Keratinocyte (primary cell): ENCODE measurements at regions not wholly inside any gene's neighbourhood (a gene's known extent, or its start where the extent isn't known, plus 50 kb on each side); places are given as distances from the start of the nearest gene placed in this dataset.

ENCODE experiments used
- DNase-seq: peaks from one replicate; pipeline ENCODE4 v3.0.0-alpha.2; 2011; ENCODE audit warnings: low read depth, missing footprints, low spot score
- FAIRE-seq: peaks from 2 replicates; lab custom pipeline; 2011; peaks lifted over from hg19 to GRCh38; lab: Jason Lieb, UNC
- H2AFZ ChIP-seq: 2 replicates; pipeline ENCODE4 v1.6.0; 2012; ENCODE audit warnings: low read length, control low read depth, inconsistent platforms; ENCODE audit not compliant: control insufficient read depth
- H3K27ac ChIP-seq: 2 replicates; pipeline ENCODE4 v1.5.1; 2011; ENCODE audit warnings: low read length; ENCODE audit not compliant: control insufficient read depth, insufficient read depth
- H3K27me3 ChIP-seq: 3 replicates; pipeline ENCODE4 v1.6.0; 2011; ENCODE audit warnings: low read length; ENCODE audit not compliant: control insufficient read depth, insufficient read depth; ENCODE audit errors: extremely low read depth
- H3K36me3 ChIP-seq, 2 experiments: 2 replicates in 1 of 2; 3 replicates in 1 of 2; pipeline ENCODE4 v1.5.1; 2011; ENCODE audit warnings: low read length in 2 of 2, mild to moderate bottlenecking in 1 of 2; ENCODE audit not compliant: control insufficient read depth in 2 of 2, insufficient read depth in 2 of 2; ENCODE audit errors: extremely low read depth in 1 of 2
- H3K4me1 ChIP-seq: 3 replicates; pipeline ENCODE4 v1.5.1; 2011; ENCODE audit warnings: low read length; ENCODE audit not compliant: control insufficient read depth, insufficient read depth; ENCODE audit errors: extremely low read depth
- H3K4me2 ChIP-seq: 3 replicates; pipeline ENCODE4 v1.6.0; 2011; ENCODE audit warnings: low read depth, low read length; ENCODE audit not compliant: control insufficient read depth, insufficient read depth; ENCODE audit errors: extremely low read depth
- H3K4me3 ChIP-seq, 3 experiments: fragments of 200-600 bp in 1 of 3; sonication (generic) in 1 of 3; 2 replicates in 2 of 3; 3 replicates in 1 of 3; pipeline ENCODE4 v1.5.1; 2011 to 2016; ENCODE audit warnings: low read length in 3 of 3, mild to moderate bottlenecking in 3 of 3, control low read depth in 2 of 3, inconsistent platforms in 1 of 3, low read depth in 1 of 3, mixed read lengths in 1 of 3, mixed run types in 1 of 3, moderate library complexity in 1 of 3; ENCODE audit not compliant: control insufficient read depth in 2 of 3, insufficient read depth in 2 of 3; ENCODE audit errors: extremely low read depth in 1 of 3
- H3K79me2 ChIP-seq: 2 replicates; pipeline ENCODE4 v1.6.0; 2012; ENCODE audit warnings: low read length; ENCODE audit not compliant: control insufficient read depth, insufficient read depth
- H3K9ac ChIP-seq: 3 replicates; pipeline ENCODE4 v1.6.0; 2011; ENCODE audit warnings: low read length; ENCODE audit not compliant: control insufficient read depth, insufficient read depth; ENCODE audit errors: extremely low read depth
- H3K9me1 ChIP-seq: 3 replicates; pipeline ENCODE4 v1.6.0; 2011; ENCODE audit warnings: low read length; ENCODE audit not compliant: control insufficient read depth, insufficient read depth; ENCODE audit errors: extremely low read depth
- H3K9me3 ChIP-seq: 2 replicates; pipeline ENCODE4 v1.5.1; 2012; ENCODE audit warnings: low read depth, low read length; ENCODE audit not compliant: control insufficient read depth
- H4K20me1 ChIP-seq: 3 replicates; pipeline ENCODE4 v1.6.0; 2011; ENCODE audit warnings: low read length; ENCODE audit not compliant: control insufficient read depth, insufficient read depth; ENCODE audit errors: extremely low read depth
- CTCF ChIP-seq, 3 experiments: IDR thresholded peaks in 1 of 3; conservative IDR thresholded peaks in 1 of 3; optimal IDR thresholded peaks in 1 of 3; 2 replicates in 2 of 3; 3 replicates in 1 of 3; pipeline versions ENCODE3 to v1.5.1; 2011; ENCODE audit warnings: low read length in 3 of 3, mild to moderate bottlenecking in 3 of 3, moderate library complexity in 2 of 3, control low read depth in 1 of 3, inconsistent platforms in 1 of 3; ENCODE audit not compliant: insufficient read depth in 2 of 3; ENCODE audit errors: extremely low read depth in 1 of 3
- EZH2 ChIP-seq: IDR thresholded peaks from one replicate; pipeline ENCODE4 v1.6.1; 2012; ENCODE audit warnings: inconsistent platforms, mild to moderate bottlenecking, low read length, moderate library complexity
- dilution Hi-C: fragments of 300-500 bp; cut with MboI; formaldehyde crosslinking; loops from one replicate; pipeline ENCODE4 v1.7.0; 2020; ENCODE audit warnings: low sequenced_read_pairs; ENCODE audit not compliant: extremely low pct_ligation_motif_present

DNA sequence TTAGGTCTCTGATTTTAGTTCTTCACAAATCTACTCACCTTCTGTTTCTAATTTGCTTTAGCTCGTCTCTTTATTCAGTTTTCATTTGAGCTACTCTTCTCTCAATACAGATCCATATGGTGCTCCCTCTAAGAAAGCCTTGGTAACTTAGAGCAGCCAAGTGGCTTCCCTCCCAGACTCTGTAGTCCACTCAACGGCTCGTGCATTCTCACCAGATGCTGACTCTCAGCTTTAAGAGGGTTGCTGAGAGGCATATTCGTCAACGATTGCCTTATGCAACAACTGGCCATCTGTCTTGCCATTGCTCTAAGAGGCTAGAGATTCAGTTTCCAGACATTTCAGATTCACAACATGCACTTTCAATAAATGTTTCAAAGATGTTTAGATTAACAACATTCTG lies 785.8 kb upstream of the SLC10A2 start:
- H3K9ac ChIP-seq: no peak overlapping the region
- H3K79me2 ChIP-seq: no peaks in the 10 kb centered on the region
- H3K4me3 ChIP-seq: no peak overlapping the region
- DNase-seq (no peak), FAIRE-seq (no peak)
- H3K27ac ChIP-seq: no peak overlapping the region
- dilution Hi-C loops: no loop called here
- H3K4me1 ChIP-seq: no peaks in the 10 kb centered on the region
- no peaks in the 10 kb centered on the region for H3K27me3 ChIP-seq
- H2AFZ ChIP-seq: no peak overlapping the region
- H3K36me3 ChIP-seq: no peaks in the 10 kb centered on the region
- no peaks in the 10 kb centered on the region for H4K20me1 ChIP-seq
- no peaks in the 10 kb centered on the region for H3K9me1 ChIP-seq
- no peak overlapping the region for H3K4me2 ChIP-seq
- no peaks in the 10 kb centered on the region for H3K9me3 ChIP-seq
- TF ChIP-seq CTCF (optimal IDR thresholded peaks at IDR 0.05 in 1 of 3, IDR thresholded peaks at IDR 0.05 in 1 of 3, conservative IDR thresholded peaks at IDR 0.05 in 1 of 3; ENCODE audit: extremely low read depth in 1 of 3, insufficient read depth in 2 of 3, low read length in 3 of 3): no peak

- H4K20me1 ChIP-seq: no peaks in the 10 kb centered on the region
- H3K79me2 ChIP-seq: no peaks in the 10 kb centered on the region
- DNase-seq (no peak), FAIRE-seq (no peak)
- H3K9me1 ChIP-seq: no peaks in the 10 kb centered on the region
- H3K27me3 ChIP-seq: no peaks in the 10 kb centered on the region
- no peaks in the 10 kb centered on the region for H3K36me3 ChIP-seq
- no peaks in the 10 kb centered on the region for H3K4me1 ChIP-seq
- H3K27ac ChIP-seq: no peak overlapping the region
- no peak overlapping the region for H2AFZ ChIP-seq
- no peak overlapping the region for H3K9ac ChIP-seq
- H3K4me3 ChIP-seq: no peak overlapping the region
- dilution Hi-C loops: no loop called here
- no peaks in the 10 kb centered on the region for H3K9me3 ChIP-seq
- no peak overlapping the region for H3K4me2 ChIP-seq
- no peak for TF ChIP-seq EZH2
- TF ChIP-seq CTCF (optimal IDR thresholded peaks at IDR 0.05 in 1 of 3, IDR thresholded peaks at IDR 0.05 in 1 of 3, conservative IDR thresholded peaks at IDR 0.05 in 1 of 3; ENCODE audit: extremely low read depth in 1 of 3, insufficient read depth in 2 of 3, low read length in 3 of 3): no peak
Measured at GRCh38 chr13:103844471-103844870, 778.3 kb upstream of the SLC10A2 start.
